ENCODE measurements at regions not wholly inside any gene's neighbourhood (a gene's known extent, or its start where the extent isn't known, plus 50 kb on each side); places are given as distances from the start of the nearest gene placed in this dataset.

DNA sequence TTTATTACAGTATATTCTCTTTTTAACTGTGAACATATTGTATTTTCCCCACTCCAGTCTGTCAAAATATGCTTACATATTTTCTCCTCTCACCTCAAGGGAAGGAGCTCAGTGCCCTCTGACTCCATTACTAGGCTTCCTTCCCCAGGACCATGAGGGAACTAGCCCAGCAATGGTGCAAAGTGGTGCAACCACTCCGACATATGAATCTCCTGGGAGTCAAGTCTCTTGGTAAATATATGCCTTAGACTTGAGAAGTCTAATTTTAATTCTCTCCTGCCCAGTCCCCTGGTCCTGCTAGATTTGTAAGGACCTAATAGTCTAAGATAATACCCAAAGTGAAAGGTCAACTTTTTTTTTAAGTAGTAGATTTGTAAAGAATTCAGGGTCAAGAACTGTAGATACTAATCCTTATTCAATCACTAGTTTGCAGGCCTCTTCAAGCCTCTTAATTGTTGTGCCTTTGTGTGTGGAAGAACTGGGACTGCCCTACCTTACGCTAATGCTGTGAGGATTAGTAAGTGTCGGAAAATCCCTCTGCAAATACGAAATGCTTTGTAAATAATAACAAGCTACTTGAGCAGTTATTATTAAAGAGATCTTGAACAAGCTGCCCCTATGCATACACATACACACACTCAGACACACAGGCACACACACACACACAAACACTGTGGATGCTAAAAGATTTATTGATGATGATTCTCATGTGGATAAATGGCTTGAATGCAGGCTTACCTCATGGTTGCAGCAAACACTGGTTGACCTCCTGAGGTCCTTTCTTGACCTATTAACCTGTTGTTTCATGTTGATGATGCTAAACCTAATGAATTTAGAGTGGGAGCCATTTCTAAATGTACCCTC lies 251.2 kb upstream of the PARD3B start:
- DNase-seq (no peak), ATAC-seq (peak; percentile 81)
- Histone ChIP-seq H3K4me1 (no peaks in the 10 kb centered on the region), H3K4me3 (no peak overlapping the region), H3K36me3 (no peaks in the 10 kb centered on the region), H3K27ac (no peak overlapping the region), H3K27me3 (no peaks in the 10 kb centered on the region), H3K9me3 (no peaks in the 10 kb centered on the region)
- intact Hi-C loops (cut with DNase I) = no loop called here
- TF ChIP-seq, protein P1, sequence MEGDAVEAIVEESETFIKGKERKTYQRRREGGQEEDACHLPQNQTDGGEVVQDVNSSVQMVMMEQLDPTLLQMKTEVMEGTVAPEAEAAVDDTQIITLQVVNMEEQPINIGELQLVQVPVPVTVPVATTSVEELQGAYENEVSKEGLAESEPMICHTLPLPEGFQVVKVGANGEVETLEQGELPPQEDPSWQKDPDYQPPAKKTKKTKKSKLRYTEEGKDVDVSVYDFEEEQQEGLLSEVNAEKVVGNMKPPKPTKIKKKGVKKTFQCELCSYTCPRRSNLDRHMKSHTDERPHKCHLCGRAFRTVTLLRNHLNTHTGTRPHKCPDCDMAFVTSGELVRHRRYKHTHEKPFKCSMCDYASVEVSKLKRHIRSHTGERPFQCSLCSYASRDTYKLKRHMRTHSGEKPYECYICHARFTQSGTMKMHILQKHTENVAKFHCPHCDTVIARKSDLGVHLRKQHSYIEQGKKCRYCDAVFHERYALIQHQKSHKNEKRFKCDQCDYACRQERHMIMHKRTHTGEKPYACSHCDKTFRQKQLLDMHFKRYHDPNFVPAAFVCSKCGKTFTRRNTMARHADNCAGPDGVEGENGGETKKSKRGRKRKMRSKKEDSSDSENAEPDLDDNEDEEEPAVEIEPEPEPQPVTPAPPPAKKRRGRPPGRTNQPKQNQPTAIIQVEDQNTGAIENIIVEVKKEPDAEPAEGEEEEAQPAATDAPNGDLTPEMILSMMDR (IDR thresholded peaks at IDR 0.05) = no peak

DNA sequence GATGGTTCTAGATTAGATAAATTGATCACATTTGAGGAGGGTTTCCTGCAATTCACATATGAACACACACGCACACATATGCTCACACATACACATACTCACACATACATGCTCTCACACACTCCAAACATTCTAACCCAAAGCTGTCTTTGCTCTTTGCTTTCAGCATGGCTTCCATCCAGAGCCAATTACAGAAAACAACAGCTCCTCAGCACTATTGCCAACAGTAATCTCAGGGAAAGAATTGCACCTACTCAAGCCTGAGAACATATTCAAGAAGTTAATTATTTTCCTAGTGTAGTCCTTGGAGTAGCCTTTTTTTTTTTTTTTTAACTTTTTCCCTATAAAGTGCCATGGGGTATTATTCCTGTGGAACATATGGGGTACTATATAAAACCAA lies 246.9 kb upstream of the PARD3B start:
- H3K4me3 ChIP-seq = no peak overlapping the region
- no peaks in the 10 kb centered on the region for H3K4me1 ChIP-seq
- DNase-seq = peak in 2 of 4 donors; percentile 60 to 66
- no peaks in the 10 kb centered on the region for H3K9me3 ChIP-seq
- no peaks in the 10 kb centered on the region for H3K27me3 ChIP-seq
- ATAC-seq = peak; percentile 62
- TF ChIP-seq, protein P1 (IDR thresholded peaks at IDR 0.05) = no peak
- intact Hi-C loops (cut with DNase I) = no loop called here
- H3K36me3 ChIP-seq = no peaks in the 10 kb centered on the region
- H3K27ac ChIP-seq = no peak overlapping the region

DNA sequence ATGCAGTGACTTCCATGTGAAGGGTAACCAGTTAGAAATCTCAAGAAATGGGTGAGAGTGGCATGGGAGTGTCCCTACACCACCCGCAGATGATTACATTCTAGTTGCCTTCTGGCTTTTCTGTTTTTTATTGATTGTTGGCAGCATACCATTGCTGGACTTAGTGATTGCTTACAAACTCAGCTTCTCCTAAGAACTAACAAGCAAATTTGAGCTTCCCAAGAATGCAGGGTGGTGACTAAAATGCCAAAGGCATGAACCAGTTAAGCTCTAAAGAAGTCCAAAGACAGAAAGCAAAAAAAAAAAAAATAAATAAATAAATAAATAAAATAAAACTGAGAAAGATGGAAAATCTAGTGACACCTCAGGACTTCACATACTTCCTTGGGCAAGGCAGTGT lies 245.5 kb upstream of the PARD3B start:
- H3K36me3 ChIP-seq = no peaks in the 10 kb centered on the region
- H3K27ac ChIP-seq = no peak overlapping the region
- H3K4me3 ChIP-seq = no peak overlapping the region
- no peaks in the 10 kb centered on the region for H3K4me1 ChIP-seq
- ATAC-seq (no peak), DNase-seq (no peak)
- intact Hi-C loops (cut with DNase I) = no loop called here
- H3K27me3 ChIP-seq = no peaks in the 10 kb centered on the region
- no peaks in the 10 kb centered on the region for H3K9me3 ChIP-seq
- TF ChIP-seq, protein P1 (IDR thresholded peaks at IDR 0.05) = no peak

DNA sequence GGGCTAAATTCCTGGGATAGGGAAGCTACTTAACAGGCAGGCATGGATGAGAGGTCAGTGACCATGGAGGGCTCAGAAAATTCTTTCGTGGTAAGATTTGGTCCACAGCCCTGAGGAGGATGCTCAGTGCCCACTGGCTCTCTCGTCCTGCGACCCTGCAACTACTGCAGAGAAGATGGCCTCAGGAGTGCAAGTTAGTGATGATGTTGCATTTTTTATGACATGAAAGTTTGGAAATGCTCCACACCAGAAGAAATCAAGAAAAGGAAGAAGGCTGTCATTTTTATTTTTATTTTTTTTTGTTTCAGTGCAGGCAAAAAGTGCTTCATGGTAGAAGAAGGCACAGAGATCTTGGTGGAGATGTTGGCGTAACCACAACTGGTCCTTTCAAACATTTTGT lies 238.6 kb upstream of the PARD3B start:
- TF ChIP-seq, protein P1 (IDR thresholded peaks at IDR 0.05) = no peak
- no peak overlapping the region for H3K4me3 ChIP-seq
- intact Hi-C loops (cut with DNase I) = no loop called here

DNA sequence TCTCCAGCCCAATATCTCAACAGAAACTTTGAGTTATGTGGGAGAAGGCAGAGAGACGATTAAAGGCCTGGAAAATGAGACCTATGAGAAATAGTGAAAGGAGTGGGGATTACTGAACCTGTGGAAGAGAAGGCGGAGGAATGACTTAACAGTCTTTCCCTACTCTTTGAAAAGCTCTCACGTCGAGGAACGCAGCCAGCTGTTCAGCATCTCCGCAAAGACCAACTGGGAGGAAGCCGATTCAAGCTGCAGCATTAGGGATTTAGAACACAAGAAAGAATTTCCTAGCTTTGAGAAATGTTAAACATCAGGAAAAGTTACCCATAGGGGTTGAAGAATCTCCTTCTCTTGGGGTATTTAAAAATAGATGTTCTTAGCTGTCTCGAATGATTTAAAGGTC lies 233.2 kb upstream of the PARD3B start:
- H3K4me1 ChIP-seq = peaks cover 0 to 4% of the 10 kb centered on the region in 2 donors
- no peak overlapping the region for H3K27ac ChIP-seq
- no peak for DNase-seq
- no peak overlapping the region for H3K4me3 ChIP-seq
- H3K27me3 ChIP-seq = no peaks in the 10 kb centered on the region
- no peaks in the 10 kb centered on the region for H3K36me3 ChIP-seq
- TF ChIP-seq, protein P1 (IDR thresholded peaks at IDR 0.05) = no peak
- ATAC-seq = no peak
- intact Hi-C loops (cut with DNase I) = no loop called here
- no peaks in the 10 kb centered on the region for H3K9me3 ChIP-seq

More for the DNA sequence above, 238.6 kb upstream of the PARD3B start:
- DNase-seq = no peak
- H3K9me3 ChIP-seq = no peaks in the 10 kb centered on the region
- no peaks in the 10 kb centered on the region for H3K4me1 ChIP-seq
- H3K27ac ChIP-seq = no peak overlapping the region
- no peak for ATAC-seq
- no peaks in the 10 kb centered on the region for H3K36me3 ChIP-seq
- no peaks in the 10 kb centered on the region for H3K27me3 ChIP-seq
